ENCODE measurements at regions not wholly inside any gene's neighbourhood (a gene's known extent, or its start where the extent isn't known, plus 50 kb on each side); places are given as distances from the start of the nearest gene placed in this dataset.

- no peaks in the 10 kb centered on the region for H3K4me1 Mint-ChIP-seq
- intact Hi-C loops (cut with micrococcal nuclease) = no loop called here
- no peaks in the 10 kb centered on the region for H3K9me3 Mint-ChIP-seq
- peaks cover 19 to 28% of the 10 kb centered on the region in 2 donors for H3K27me3 Mint-ChIP-seq
- no peak for DNase-seq
- ChIA-PET POLR2A (ENCODE audit: partially characterized antibody) (no interaction called here), CTCF (ENCODE audit: partially characterized antibody) (no interaction called here)
- no peaks in the 10 kb centered on the region for H3K36me3 Mint-ChIP-seq
- Histone ChIP-seq H3K27me3 (ENCODE audit: insufficient read depth, low read length) (peaks cover 4% of the 10 kb centered on the region), H3K9me3 (ENCODE audit: control insufficient read depth in 1 of 2, low read length in 2 of 2) (no peaks in the 10 kb centered on the region), H3K4me3 (ENCODE audit: low read length in 2 of 2) (no peak overlapping the region), H3K36me3 (ENCODE audit: insufficient read depth, low read length) (no peaks in the 10 kb centered on the region), H3K27ac (ENCODE audit: low read depth, low read length) (no peak overlapping the region), H3K4me1 (ENCODE audit: insufficient read depth, low read length) (no peaks in the 10 kb centered on the region)
- H3K27ac Mint-ChIP-seq = no peak overlapping the region
- no peak overlapping the region for H3K4me3 Mint-ChIP-seq
These were observed 175.4 kb downstream of the WSCD1 start for GRCh38 chr17:6245301-6246177.

GRCh38 chr17:6244796-6245195 is 174.6 kb downstream of the WSCD1 start:
- no peaks in the 10 kb centered on the region for H3K4me1 ChIP-seq (ENCODE audit: insufficient read depth, low read length)
- DNase-seq = no peak
- H3K27me3 Mint-ChIP-seq = peaks cover 26 to 32% of the 10 kb centered on the region in 2 donors
- ChIA-PET CTCF (ENCODE audit: partially characterized antibody) (no interaction called here), POLR2A (ENCODE audit: partially characterized antibody) (no interaction called here)
- H3K9me3 ChIP-seq (ENCODE audit: control insufficient read depth in 1 of 2, low read length in 2 of 2) = no peaks in the 10 kb centered on the region
- no peak overlapping the region for H3K4me3 Mint-ChIP-seq
- no peak overlapping the region for H3K27ac Mint-ChIP-seq
- intact Hi-C loops (cut with micrococcal nuclease) = no loop called here
- no peaks in the 10 kb centered on the region for H3K36me3 Mint-ChIP-seq
- no peaks in the 10 kb centered on the region for H3K36me3 ChIP-seq (ENCODE audit: insufficient read depth, low read length)
- H3K27me3 ChIP-seq (ENCODE audit: insufficient read depth, low read length) = peaks cover 5% of the 10 kb centered on the region
- H3K4me3 ChIP-seq (ENCODE audit: low read length in 2 of 2) = no peak overlapping the region
- no peaks in the 10 kb centered on the region for H3K4me1 Mint-ChIP-seq
- no peaks in the 10 kb centered on the region for H3K9me3 Mint-ChIP-seq
- H3K27ac ChIP-seq (ENCODE audit: low read depth, low read length) = no peak overlapping the region

GRCh38 chr17:6244253-6244652 is 174.1 kb downstream of the WSCD1 start:
- no peaks in the 10 kb centered on the region for H3K9me3 ChIP-seq (ENCODE audit: control insufficient read depth in 1 of 2, low read length in 2 of 2)
- peaks cover 5% of the 10 kb centered on the region for H3K27me3 ChIP-seq (ENCODE audit: insufficient read depth, low read length)
- H3K36me3 ChIP-seq (ENCODE audit: insufficient read depth, low read length) = no peaks in the 10 kb centered on the region
- H3K27ac ChIP-seq (ENCODE audit: low read depth, low read length) = no peak overlapping the region
- intact Hi-C loops (cut with micrococcal nuclease) = no loop called here
- no peaks in the 10 kb centered on the region for H3K36me3 Mint-ChIP-seq
- no peak overlapping the region for H3K4me3 ChIP-seq (ENCODE audit: low read length in 2 of 2)
- peaks cover 26 to 29% of the 10 kb centered on the region in 2 donors for H3K27me3 Mint-ChIP-seq
- no peak for DNase-seq
- no peaks in the 10 kb centered on the region for H3K4me1 Mint-ChIP-seq
- H3K27ac Mint-ChIP-seq = no peak overlapping the region
- H3K9me3 Mint-ChIP-seq = no peaks in the 10 kb centered on the region
- H3K4me1 ChIP-seq (ENCODE audit: insufficient read depth, low read length) = no peaks in the 10 kb centered on the region
- ChIA-PET POLR2A (ENCODE audit: partially characterized antibody) (no interaction called here), CTCF (ENCODE audit: partially characterized antibody) (no interaction called here)
- no peak overlapping the region for H3K4me3 Mint-ChIP-seq

- Mint-ChIP-seq H3K27ac (no peak overlapping the region), H3K4me3 (no peak overlapping the region), H3K9me3 (no peaks in the 10 kb centered on the region), H3K36me3 (no peaks in the 10 kb centered on the region), H3K27me3 (peaks cover 22 to 29% of the 10 kb centered on the region in 2 donors), H3K4me1 (no peaks in the 10 kb centered on the region)
- H3K9me3 ChIP-seq (ENCODE audit: control insufficient read depth in 1 of 2, low read length in 2 of 2) = no peaks in the 10 kb centered on the region
- no peak overlapping the region for H3K27ac ChIP-seq (ENCODE audit: low read depth, low read length)
- intact Hi-C loops (cut with micrococcal nuclease) = no loop called here
- no peak for DNase-seq
- no peak overlapping the region for H3K4me3 ChIP-seq (ENCODE audit: low read length in 2 of 2)
- ChIA-PET CTCF (ENCODE audit: partially characterized antibody) (no interaction called here), POLR2A (ENCODE audit: partially characterized antibody) (no interaction called here)
- peaks cover 5% of the 10 kb centered on the region for H3K27me3 ChIP-seq (ENCODE audit: insufficient read depth, low read length)
- H3K4me1 ChIP-seq (ENCODE audit: insufficient read depth, low read length) = no peaks in the 10 kb centered on the region
- no peaks in the 10 kb centered on the region for H3K36me3 ChIP-seq (ENCODE audit: insufficient read depth, low read length)
These were observed 173.0 kb downstream of the WSCD1 start for GRCh38 chr17:6243186-6243585.

GRCh38 chr17:6241996-6242395 is 171.8 kb downstream of the WSCD1 start:
- no peaks in the 10 kb centered on the region for H3K9me3 ChIP-seq (ENCODE audit: control insufficient read depth in 1 of 2, low read length in 2 of 2)
- H3K4me3 ChIP-seq (ENCODE audit: low read length in 2 of 2) = no peak overlapping the region
- H3K9me3 Mint-ChIP-seq = no peaks in the 10 kb centered on the region
- ChIA-PET CTCF (ENCODE audit: partially characterized antibody) (no interaction called here), POLR2A (ENCODE audit: partially characterized antibody) (no interaction called here)
- H3K27ac Mint-ChIP-seq = no peak overlapping the region
- no peak overlapping the region for H3K4me3 Mint-ChIP-seq
- intact Hi-C loops (cut with micrococcal nuclease) = no loop called here
- no peak for DNase-seq
- peaks cover 5% of the 10 kb centered on the region for H3K27me3 ChIP-seq (ENCODE audit: insufficient read depth, low read length)
- no peaks in the 10 kb centered on the region for H3K36me3 ChIP-seq (ENCODE audit: insufficient read depth, low read length)
- H3K27me3 Mint-ChIP-seq = peaks cover 24 to 26% of the 10 kb centered on the region in 2 donors
- no peaks in the 10 kb centered on the region for H3K4me1 Mint-ChIP-seq
- no peaks in the 10 kb centered on the region for H3K4me1 ChIP-seq (ENCODE audit: insufficient read depth, low read length)
- no peaks in the 10 kb centered on the region for H3K36me3 Mint-ChIP-seq
- H3K27ac ChIP-seq (ENCODE audit: low read depth, low read length) = no peak overlapping the region

GRCh38 chr17:6241381-6241780 is 171.2 kb downstream of the WSCD1 start:
- no peaks in the 10 kb centered on the region for H3K9me3 Mint-ChIP-seq
- no peaks in the 10 kb centered on the region for H3K4me1 Mint-ChIP-seq
- H3K27me3 ChIP-seq (ENCODE audit: insufficient read depth, low read length) = peaks cover 5% of the 10 kb centered on the region
- ChIA-PET POLR2A (ENCODE audit: partially characterized antibody) (no interaction called here), CTCF (ENCODE audit: partially characterized antibody) (no interaction called here)
- H3K4me1 ChIP-seq (ENCODE audit: insufficient read depth, low read length) = no peaks in the 10 kb centered on the region
- H3K27ac Mint-ChIP-seq = no peak overlapping the region
- intact Hi-C loops (cut with micrococcal nuclease) = no loop called here
- no peak overlapping the region for H3K4me3 ChIP-seq (ENCODE audit: low read length in 2 of 2)
- peaks cover 24 to 26% of the 10 kb centered on the region in 2 donors for H3K27me3 Mint-ChIP-seq
- H3K36me3 ChIP-seq (ENCODE audit: insufficient read depth, low read length) = no peaks in the 10 kb centered on the region
- no peaks in the 10 kb centered on the region for H3K36me3 Mint-ChIP-seq
- no peak overlapping the region for H3K4me3 Mint-ChIP-seq
- H3K9me3 ChIP-seq (ENCODE audit: control insufficient read depth in 1 of 2, low read length in 2 of 2) = no peaks in the 10 kb centered on the region
- H3K27ac ChIP-seq (ENCODE audit: low read depth, low read length) = no peak overlapping the region
- DNase-seq = no peak

GRCh38 chr17:6240601-6241000 is 170.4 kb downstream of the WSCD1 start:
- no peak overlapping the region for H3K4me3 Mint-ChIP-seq
- H3K27me3 Mint-ChIP-seq = peaks cover 24 to 26% of the 10 kb centered on the region in 2 donors
- no peaks in the 10 kb centered on the region for H3K9me3 ChIP-seq (ENCODE audit: control insufficient read depth in 1 of 2, low read length in 2 of 2)
- H3K9me3 Mint-ChIP-seq = no peaks in the 10 kb centered on the region
- no peak overlapping the region for H3K4me3 ChIP-seq (ENCODE audit: low read length in 2 of 2)
- H3K27ac Mint-ChIP-seq = no peak overlapping the region
- peaks cover 5% of the 10 kb centered on the region for H3K27me3 ChIP-seq (ENCODE audit: insufficient read depth, low read length)
- H3K36me3 ChIP-seq (ENCODE audit: insufficient read depth, low read length) = no peaks in the 10 kb centered on the region
- no peak for DNase-seq
- ChIA-PET POLR2A (ENCODE audit: partially characterized antibody) (no interaction called here), CTCF (ENCODE audit: partially characterized antibody) (no interaction called here)
- H3K4me1 ChIP-seq (ENCODE audit: insufficient read depth, low read length) = no peaks in the 10 kb centered on the region
- no peak overlapping the region for H3K27ac ChIP-seq (ENCODE audit: low read depth, low read length)
- no peaks in the 10 kb centered on the region for H3K4me1 Mint-ChIP-seq
- intact Hi-C loops (cut with micrococcal nuclease) = no loop called here
- H3K36me3 Mint-ChIP-seq = no peaks in the 10 kb centered on the region
